ENCODE measurements at regions not wholly inside any gene's neighbourhood (a gene's known extent, or its start where the extent isn't known, plus 50 kb on each side); places are given as distances from the start of the nearest gene placed in this dataset.
"Not testable (repeated sequence)": the region's sequence is repeated elsewhere in the genome, so short reads cannot be mapped to it uniquely, and the experiment has no call there.

- no peak for DNase-seq (ENCODE audit: extremely low read depth, low read depth)
- no peak; the same call in 1 of the 2 replicates for TF ChIP-seq CTCF (IDR thresholded peaks at IDR 0.05; ENCODE audit: low read depth, low read length)
Measured at GRCh38 chr4:31793907-31794306, 1073.7 kb downstream of the PCDH7 start.

- DNase-seq (ENCODE audit: extremely low read depth, low read depth): not testable (repeated sequence)
Measured at GRCh38 chr4:31797052-31797451, 1076.9 kb downstream of the PCDH7 start.

GRCh38 chr4:31803526-31804195, 1083.5 kb downstream of the PCDH7 start:
- no peak for DNase-seq (ENCODE audit: extremely low read depth, low read depth)
- no peak for TF ChIP-seq CTCF (IDR thresholded peaks at IDR 0.05; ENCODE audit: low read depth, low read length)

GRCh38 chr4:31807036-31807435, 1086.9 kb downstream of the PCDH7 start:
- TF ChIP-seq CTCF (IDR thresholded peaks at IDR 0.05; ENCODE audit: low read depth, low read length): no peak
- no peak for DNase-seq (ENCODE audit: extremely low read depth, low read depth)

- no peak for TF ChIP-seq CTCF (IDR thresholded peaks at IDR 0.05; ENCODE audit: low read depth, low read length)
- no peak for DNase-seq (ENCODE audit: extremely low read depth, low read depth)
Measured at GRCh38 chr4:31844350-31844749, 1124.2 kb downstream of the PCDH7 start.

GRCh38 chr4:31851946-31852345, 1131.8 kb downstream of the PCDH7 start:
- no peak for TF ChIP-seq CTCF (IDR thresholded peaks at IDR 0.05; ENCODE audit: low read depth, low read length)
- DNase-seq (ENCODE audit: extremely low read depth, low read depth): no peak

- no peak for DNase-seq (ENCODE audit: extremely low read depth, low read depth)
- no peak for TF ChIP-seq CTCF (IDR thresholded peaks at IDR 0.05; ENCODE audit: low read depth, low read length)
Measured at GRCh38 chr4:31877429-31877828, 1157.3 kb downstream of the PCDH7 start.

GRCh38 chr4:31880837-31881236, 1160.7 kb downstream of the PCDH7 start:
- not testable (repeated sequence) for DNase-seq (ENCODE audit: extremely low read depth, low read depth)
